Activated CD4-positive, alpha-beta T cell treated with anti-CD3 and anti-CD28 coated beads for 1 hour (primary cell): ENCODE measurements at regions not wholly inside any gene's neighbourhood (a gene's known extent, or its start where the extent isn't known, plus 50 kb on each side); places are given as distances from the start of the nearest gene placed in this dataset.

Experiments
- DNase-seq: peaks from one replicate; pipeline ENCODE4 v3.0.0-alpha.2; 2020

GRCh38 chr5:123817267-123817666 lies 305.3 kb downstream of the CSNK1G3 start:
- no peak for DNase-seq

- no peak for DNase-seq
Observed at GRCh38 chr5:123814801-123815470, 303.0 kb downstream of the CSNK1G3 start.

GRCh38 chr5:123813937-123814624 lies 302.1 kb downstream of the CSNK1G3 start:
- DNase-seq, result no peak

GRCh38 chr5:123813264-123813663 lies 301.3 kb downstream of the CSNK1G3 start:
- DNase-seq, result no peak

- DNase-seq, result no peak
Observed at GRCh38 chr5:123811831-123812230, 299.9 kb downstream of the CSNK1G3 start.

GRCh38 chr5:123810746-123811340 lies 298.9 kb downstream of the CSNK1G3 start:
- DNase-seq, result no peak

- no peak for DNase-seq
Observed at GRCh38 chr5:123810253-123810652, 298.3 kb downstream of the CSNK1G3 start.

- no peak for DNase-seq
Observed at GRCh38 chr5:123809594-123810221, 297.7 kb downstream of the CSNK1G3 start.

GRCh38 chr5:123808461-123809380 lies 296.7 kb downstream of the CSNK1G3 start:
- DNase-seq, result no peak

- no peak for DNase-seq
Observed at GRCh38 chr5:123807177-123807945, 295.4 kb downstream of the CSNK1G3 start.

GRCh38 chr5:123806644-123807043 lies 294.7 kb downstream of the CSNK1G3 start:
- DNase-seq, result no peak

GRCh38 chr5:123805300-123805699 lies 293.3 kb downstream of the CSNK1G3 start:
- no peak for DNase-seq

- no peak for DNase-seq
Observed at GRCh38 chr5:123803359-123803758, 291.4 kb downstream of the CSNK1G3 start.

GRCh38 chr5:123802298-123802951 lies 290.4 kb downstream of the CSNK1G3 start:
- DNase-seq, result no peak

GRCh38 chr5:123800640-123801039 lies 288.7 kb downstream of the CSNK1G3 start:
- DNase-seq, result no peak

GRCh38 chr5:123795688-123796087 lies 283.7 kb downstream of the CSNK1G3 start:
- no peak for DNase-seq

- DNase-seq, result no peak
Observed at GRCh38 chr5:123790226-123790625, 278.2 kb downstream of the CSNK1G3 start.

GRCh38 chr5:123787635-123788034 lies 275.7 kb downstream of the CSNK1G3 start:
- DNase-seq, result no peak

- no peak for DNase-seq
Observed at GRCh38 chr5:123787136-123787535, 275.2 kb downstream of the CSNK1G3 start.

GRCh38 chr5:123786411-123786810 lies 274.4 kb downstream of the CSNK1G3 start:
- DNase-seq, result no peak
